PC-9 (cell line): ENCODE measurements at regions not wholly inside any gene's neighbourhood (a gene's known extent, or its start where the extent isn't known, plus 50 kb on each side); places are given as distances from the start of the nearest gene placed in this dataset.

Experiments used
- BruUV-seq: library from RNA; stranded (reverse); fragments of 400-500 nt; replicated peaks from 2 replicates; lab custom pipeline; 2021; lab: Mats Ljungman, UMichigan
- CTCF ChIA-PET: fragments of 300-600 bp; sonication (Branson Sonifier 250); formaldehyde crosslinking; loops from one replicate; lab custom pipeline; 2022; ENCODE audit warnings: antibody characterized with exemption; lab: Charles Lee
- POLR2A ChIA-PET: fragments of 300-600 bp; sonication (Branson Sonifier 250); formaldehyde crosslinking; loops from one replicate; lab custom pipeline; 2022; ENCODE audit warnings: antibody characterized with exemption; ENCODE audit not compliant: unreplicated experiment; lab: Charles Lee
- DNase-seq, 2 experiments: peaks; one replicate each; pipeline versions ENCODE4 v3.0.0 to v3.0.0-alpha.2; 2015 to 2022; ENCODE audit warnings: mixed read lengths in 1 of 2
- H2AFZ ChIP-seq: fragments of 200-600 bp; sonication (generic); 2 replicates; pipeline ENCODE4 v1.8.1; 2017; ENCODE audit warnings: antibody characterized with exemption
- H3F3A ChIP-seq: fragments of 200-600 bp; sonication (generic); 2 replicates; pipeline ENCODE4 v1.8.1; 2017; ENCODE audit warnings: antibody characterized with exemption, mild to moderate bottlenecking, low read depth; ENCODE audit not compliant: insufficient read depth
- H3K27ac ChIP-seq: fragments of 200-600 bp; sonication (generic); 2 replicates; pipeline ENCODE4 v1.6.1; 2016; ENCODE audit warnings: mixed run types
- H3K27me3 ChIP-seq: fragments of 200-600 bp; sonication (generic); 2 replicates; pipeline ENCODE4 v1.6.1; 2016; ENCODE audit warnings: low read depth, mixed run types; ENCODE audit not compliant: insufficient read depth
- H3K36me3 ChIP-seq: fragments of 200-600 bp; sonication (generic); 2 replicates; pipeline ENCODE4 v1.6.1; 2016; ENCODE audit warnings: low read depth, mixed run types
- H3K4me1 ChIP-seq: fragments of 200-600 bp; sonication (generic); replicated peaks from 2 replicates; pipeline ENCODE4 v1.6.1; 2016; ENCODE audit warnings: mixed run types; ENCODE audit not compliant: insufficient read depth
- H3K4me2 ChIP-seq: fragments of 200-600 bp; sonication (generic); 2 replicates; pipeline ENCODE4 v1.6.1; 2017; ENCODE audit warnings: mixed run types
- H3K4me3 ChIP-seq: fragments of 200-600 bp; sonication (generic); 2 replicates; pipeline ENCODE4 v1.6.1; 2016; ENCODE audit warnings: mixed run types
- H3K79me2 ChIP-seq: fragments of 200-600 bp; sonication (generic); 2 replicates; pipeline ENCODE4 v1.6.1; 2017; ENCODE audit warnings: low read depth, mixed run types
- H3K9me2 ChIP-seq: fragments of 200-600 bp; sonication (generic); 2 replicates; pipeline ENCODE4 v1.8.1; 2017; ENCODE audit warnings: mild to moderate bottlenecking; ENCODE audit not compliant: insufficient read depth
- H3K9me3 ChIP-seq: fragments of 200-600 bp; sonication (generic); 2 replicates; pipeline ENCODE4 v1.8.1; 2016; ENCODE audit warnings: low read depth; ENCODE audit not compliant: insufficient read depth
- H4K20me1 ChIP-seq: fragments of 200-600 bp; sonication (generic); 2 replicates; pipeline ENCODE4 v1.8.1; 2017; ENCODE audit not compliant: insufficient read depth
- CTCF ChIP-seq: fragments of 200-600 bp; sonication (generic); conservative IDR thresholded peaks from 2 replicates; pipeline ENCODE4 v1.6.1; 2017; ENCODE audit warnings: mixed run types, antibody characterized with exemption, mild to moderate bottlenecking, moderate library complexity
- EZH2 ChIP-seq: fragments of 200-600 bp; sonication (generic); IDR thresholded peaks from 2 replicates; pipeline ENCODE4 v1.8.0; 2017; ENCODE audit warnings: antibody characterized with exemption, low read depth
- intact Hi-C: fragments of 100-400 bp; cut with micrococcal nuclease; formaldehyde crosslinking; loops from one replicate; pipeline ENCODE4 v1.10.0; 2022; ENCODE audit not compliant: unreplicated experiment

- CTCF ChIA-PET, result no interaction called here
- BruUV-seq, result no TSS peak
Measured at GRCh38 chr9:78856144-78856543, 559.2 kb downstream of the PSAT1 start.

GRCh38 chr9:78856781-78857180, 559.9 kb downstream of the PSAT1 start:
- Histone ChIP-seq H3K27ac (no peak overlapping the region), H3F3A (no peaks in the 10 kb centered on the region), H3K9me3 (no peaks in the 10 kb centered on the region), H2AFZ (no peak overlapping the region), H3K27me3 (peaks cover 5% of the 10 kb centered on the region; the same call in 1 of the 2 replicates), H3K9me2 (no peaks in the 10 kb centered on the region), H3K79me2 (no peaks in the 10 kb centered on the region), H3K4me2 (no peak overlapping the region), H4K20me1 (no peaks in the 10 kb centered on the region), H3K4me1 (no peaks in the 10 kb centered on the region), H3K4me3 (no peak overlapping the region), H3K36me3 (no peaks in the 10 kb centered on the region)
- no TSS peak for BruUV-seq
- CTCF ChIA-PET, result no interaction called here
- POLR2A ChIA-PET, result no interaction called here
- no peak for DNase-seq
- intact Hi-C loops, result no loop called here
- no peak for TF ChIP-seq CTCF

More at GRCh38 chr9:78856144-78856543, 559.2 kb downstream of the PSAT1 start:
- no peaks in the 10 kb centered on the region for H3K36me3 ChIP-seq
- H4K20me1 ChIP-seq, result no peaks in the 10 kb centered on the region
- no peak overlapping the region for H2AFZ ChIP-seq
- H3K79me2 ChIP-seq, result no peaks in the 10 kb centered on the region
- intact Hi-C loops, result no loop called here
- TF ChIP-seq EZH2 (no peak), CTCF (no peak)
- H3F3A ChIP-seq, result no peaks in the 10 kb centered on the region
- H3K4me1 ChIP-seq, result no peaks in the 10 kb centered on the region
- no peak overlapping the region for H3K4me2 ChIP-seq
- no peaks in the 10 kb centered on the region for H3K9me2 ChIP-seq
- POLR2A ChIA-PET, result no interaction called here
- H3K9me3 ChIP-seq, result no peaks in the 10 kb centered on the region
- no peak overlapping the region for H3K27ac ChIP-seq
- DNase-seq, result no peak
- H3K27me3 ChIP-seq, result peaks cover 5% of the 10 kb centered on the region; the same call in 1 of the 2 replicates
- no peak overlapping the region for H3K4me3 ChIP-seq

GRCh38 chr9:78857373-78858225, 560.7 kb downstream of the PSAT1 start:
- H2AFZ ChIP-seq, result no peak overlapping the region
- H3K27ac ChIP-seq, result no peak overlapping the region
- no peaks in the 10 kb centered on the region for H3F3A ChIP-seq
- H3K9me3 ChIP-seq, result no peaks in the 10 kb centered on the region
- H3K4me3 ChIP-seq, result no peak overlapping the region
- ChIA-PET CTCF (no interaction called here), POLR2A (interaction anchor here (0.6 kb wide), 1 partner anchor 9 kb away, joined by 3 read pairs; no protein-coding TSS in a partner anchor)
- no TSS peak for BruUV-seq
- no peaks in the 10 kb centered on the region for H3K36me3 ChIP-seq
- no peaks in the 10 kb centered on the region for H4K20me1 ChIP-seq
- no peaks in the 10 kb centered on the region for H3K4me1 ChIP-seq
- no peaks in the 10 kb centered on the region for H3K9me2 ChIP-seq
- H3K27me3 ChIP-seq, result peaks cover 5% of the 10 kb centered on the region; the same call in 1 of the 2 replicates
- H3K79me2 ChIP-seq, result no peaks in the 10 kb centered on the region
- intact Hi-C loops, result no loop called here
- DNase-seq, result no peak
- H3K4me2 ChIP-seq, result no peak overlapping the region
- TF ChIP-seq EZH2 (no peak), CTCF (no peak)
